Type B pancreatic cell (in vitro differentiated cells): ENCODE measurements at regions not wholly inside any gene's neighbourhood (a gene's known extent, or its start where the extent isn't known, plus 50 kb on each side); places are given as distances from the start of the nearest gene placed in this dataset.
"Not testable (repeated sequence)": the region's sequence is repeated elsewhere in the genome, so short reads cannot be mapped to it uniquely, and the experiment has no call there.

Experiments
- DNase-seq: peaks from one replicate; pipeline ENCODE4 v3.0.0; 2021; ENCODE audit warnings: mixed read lengths; ENCODE audit not compliant: unreplicated experiment; ENCODE audit errors: extremely low spot score
- H3K27ac Mint-ChIP-seq: 2 replicates; pipeline ENCODE4 v1.8.0; 2021; ENCODE audit warnings: mild to moderate bottlenecking, mixed read lengths
- H3K27me3 Mint-ChIP-seq: 2 replicates; pipeline ENCODE4 v1.8.0; 2021; ENCODE audit warnings: mixed read lengths
- H3K36me3 Mint-ChIP-seq: 2 replicates; pipeline ENCODE4 v1.8.0; 2021; ENCODE audit warnings: mixed read lengths
- H3K4me1 Mint-ChIP-seq: one replicate; pipeline ENCODE4 v1.8.0; 2021; ENCODE audit warnings: mixed read lengths; ENCODE audit not compliant: unreplicated experiment
- H3K4me3 Mint-ChIP-seq: 2 replicates; pipeline ENCODE4 v1.8.0; 2021; ENCODE audit warnings: mild to moderate bottlenecking, mixed read lengths
- H3K9me3 Mint-ChIP-seq: 2 replicates; pipeline ENCODE4 v1.8.0; 2021; ENCODE audit warnings: mixed read lengths
- CTCF ChIP-seq: fragments of 200-600 bp; sonication (generic); conservative IDR thresholded peaks from 2 replicates; pipeline ENCODE4 v1.5.0; 2021; ENCODE audit warnings: antibody characterized with exemption, mild to moderate bottlenecking

GRCh38 chr2:143930891-143931290, 589.0 kb downstream of the ZEB2 start:
- no peak overlapping the region for H3K4me3 Mint-ChIP-seq

DNA sequence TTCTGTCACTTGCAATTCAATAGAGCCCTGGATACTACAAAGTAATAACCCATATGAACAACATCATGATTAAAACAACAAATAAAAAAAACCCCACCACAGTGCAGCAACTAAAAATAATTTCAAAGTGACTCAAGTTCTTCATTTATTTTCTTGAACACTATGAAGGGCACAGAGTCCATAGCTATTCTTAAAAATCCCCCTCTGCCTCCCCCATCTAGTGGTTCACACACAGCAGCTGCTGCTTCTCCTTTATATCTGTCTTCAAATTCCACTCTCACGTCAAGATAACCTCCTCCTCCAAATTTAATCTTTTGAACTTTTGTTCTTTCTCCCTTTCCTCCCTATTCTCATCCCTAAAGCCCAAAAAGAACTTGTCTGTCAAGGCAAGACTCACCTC, 591.3 kb downstream of the ZEB2 start:
- no peak for TF ChIP-seq CTCF
- no peak overlapping the region for H3K4me3 Mint-ChIP-seq
- peaks cover 18% of the 10 kb centered on the region for H3K27me3 Mint-ChIP-seq
- no peaks in the 10 kb centered on the region for H3K36me3 Mint-ChIP-seq
- no peaks in the 10 kb centered on the region for H3K4me1 Mint-ChIP-seq
- H3K27ac Mint-ChIP-seq, result no peak overlapping the region
- DNase-seq, result no peak
- H3K9me3 Mint-ChIP-seq, result peaks cover 5% of the 10 kb centered on the region

More at GRCh38 chr2:143930891-143931290, 589.0 kb downstream of the ZEB2 start:
- Mint-ChIP-seq H3K27ac (no peak overlapping the region), H3K36me3 (no peaks in the 10 kb centered on the region), H3K27me3 (peaks cover 38% of the 10 kb centered on the region), H3K4me1 (peaks cover 7% of the 10 kb centered on the region), H3K9me3 (no peaks in the 10 kb centered on the region)
- DNase-seq, result no peak
- TF ChIP-seq CTCF, result no peak

GRCh38 chr2:143928184-143928583, 591.7 kb downstream of the ZEB2 start:
- Mint-ChIP-seq H3K27ac (no peak overlapping the region), H3K4me1 (no peaks in the 10 kb centered on the region), H3K36me3 (no peaks in the 10 kb centered on the region), H3K4me3 (no peak overlapping the region), H3K27me3 (peaks cover 14% of the 10 kb centered on the region), H3K9me3 (peaks cover 5% of the 10 kb centered on the region)
- no peak for DNase-seq
- TF ChIP-seq CTCF, result no peak

DNA sequence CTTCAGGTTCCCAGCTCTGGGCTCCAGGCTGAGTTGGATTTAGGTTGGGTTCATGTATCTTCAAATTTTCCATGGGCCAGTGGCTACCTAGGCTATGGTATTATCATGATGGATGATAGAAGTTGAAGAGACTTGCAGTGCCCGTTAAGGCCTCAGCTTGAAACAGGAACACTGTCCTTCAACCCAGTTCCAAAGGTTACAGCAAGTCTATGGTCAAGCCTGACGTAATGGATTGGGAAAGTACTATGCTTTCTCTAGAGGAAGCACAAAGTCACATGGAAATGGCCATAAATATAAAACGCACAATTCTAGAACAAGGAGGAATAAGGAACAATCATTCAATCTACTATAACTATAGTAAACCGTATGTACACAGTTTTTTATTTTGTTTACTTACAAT, 593.2 kb downstream of the ZEB2 start:
- no peaks in the 10 kb centered on the region for H3K4me1 Mint-ChIP-seq

GRCh38 chr2:143922261-143922830, 597.6 kb downstream of the ZEB2 start:
- H3K9me3 Mint-ChIP-seq, result peaks cover 10% of the 10 kb centered on the region
- not testable (repeated sequence) for H3K4me3 Mint-ChIP-seq, H3K27me3 Mint-ChIP-seq, DNase-seq, H3K27ac Mint-ChIP-seq, H3K36me3 Mint-ChIP-seq, H3K4me1 Mint-ChIP-seq

More for the DNA sequence above, 593.2 kb downstream of the ZEB2 start:
- H3K4me3 Mint-ChIP-seq, result no peak overlapping the region
- peaks cover 10% of the 10 kb centered on the region for H3K9me3 Mint-ChIP-seq
- TF ChIP-seq CTCF, result no peak
- peaks cover 10% of the 10 kb centered on the region for H3K27me3 Mint-ChIP-seq
- no peak for DNase-seq
- H3K27ac Mint-ChIP-seq, result no peak overlapping the region
- H3K36me3 Mint-ChIP-seq, result peaks cover 4% of the 10 kb centered on the region

- Mint-ChIP-seq H3K9me3 (peaks cover 5% of the 10 kb centered on the region), H3K36me3 (peaks cover 4% of the 10 kb centered on the region), H3K4me1 (no peaks in the 10 kb centered on the region), H3K27me3 (no peaks in the 10 kb centered on the region), H3K27ac (no peak overlapping the region), H3K4me3 (no peak overlapping the region)
- TF ChIP-seq CTCF, result no peak
- no peak for DNase-seq
Measured at GRCh38 chr2:143918465-143918989, 601.4 kb downstream of the ZEB2 start.
